ENCODE measurements at regions not wholly inside any gene's neighbourhood (a gene's known extent, or its start where the extent isn't known, plus 50 kb on each side); places are given as distances from the start of the nearest gene placed in this dataset.

DNA sequence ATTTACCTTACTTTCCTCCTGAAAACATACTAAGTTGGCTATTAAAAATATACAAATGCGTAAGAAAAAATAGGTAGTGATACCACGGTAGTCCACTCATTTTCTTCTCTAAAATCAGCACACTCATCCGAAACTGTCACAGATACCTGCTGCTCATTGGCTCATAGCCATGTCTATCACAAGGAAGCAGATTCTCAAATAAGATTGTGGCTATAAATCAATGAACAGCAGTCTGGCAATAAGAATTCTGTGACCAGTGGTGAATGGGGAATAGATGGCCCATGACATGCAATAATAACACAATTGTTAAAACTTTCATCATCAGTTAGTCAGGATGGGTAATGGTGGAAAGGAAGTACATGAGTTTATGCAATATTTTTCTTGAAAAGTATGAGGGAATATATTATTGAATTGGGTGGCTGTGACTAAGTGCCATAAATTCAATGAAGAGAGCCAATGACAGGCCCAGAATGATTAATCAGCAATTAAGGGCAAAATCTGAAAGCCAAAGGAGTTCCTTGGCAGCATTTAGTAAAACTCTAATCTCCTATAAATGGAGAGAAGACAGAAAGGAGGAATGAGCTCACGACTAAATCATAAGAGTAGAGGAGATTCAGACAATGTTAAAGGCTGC lies 202.3 kb upstream of the NEIL3 start:
- no peak for TF ChIP-seq CTCF (IDR thresholded peaks at IDR 0.05; ENCODE audit: low read depth, low read length, missing control alignments)
- DNase-seq (ENCODE audit: low read depth), result no peak
- H3K4me3 ChIP-seq (ENCODE audit: low read depth, low read length), result no peak overlapping the region

GRCh38 chr4:177108708-177109107 lies 201.0 kb upstream of the NEIL3 start:
- DNase-seq (ENCODE audit: low read depth), result no peak
- no peak overlapping the region for H3K4me3 ChIP-seq (ENCODE audit: low read depth, low read length)
- TF ChIP-seq CTCF (IDR thresholded peaks at IDR 0.05; ENCODE audit: low read depth, low read length, missing control alignments), result no peak

GRCh38 chr4:177109769-177110168 lies 199.9 kb upstream of the NEIL3 start:
- TF ChIP-seq CTCF (IDR thresholded peaks at IDR 0.05; ENCODE audit: low read depth, low read length, missing control alignments), result no peak
- no peak overlapping the region for H3K4me3 ChIP-seq (ENCODE audit: low read depth, low read length)
- DNase-seq (ENCODE audit: low read depth), result no peak

DNA sequence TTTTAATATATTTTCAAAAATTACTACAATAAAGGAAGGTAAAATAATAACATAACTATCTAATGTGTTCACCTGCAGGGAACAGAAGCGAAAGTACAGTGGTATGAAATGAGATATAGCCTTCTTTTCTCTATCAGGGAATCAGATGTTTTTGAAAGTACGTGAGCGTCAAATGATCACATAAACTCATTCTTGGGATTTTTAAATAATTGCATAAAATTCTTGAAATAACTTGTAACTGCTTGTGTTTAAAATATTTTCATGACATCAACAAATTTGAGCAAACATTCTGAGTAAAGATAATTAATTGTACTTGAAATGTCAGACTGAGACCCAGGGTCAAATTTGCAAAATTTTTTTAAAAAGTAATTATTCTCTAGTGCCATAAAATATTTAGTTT lies 193.5 kb upstream of the NEIL3 start:
- TF ChIP-seq CTCF (IDR thresholded peaks at IDR 0.05; ENCODE audit: low read depth, low read length, missing control alignments), result no peak
- H3K4me3 ChIP-seq (ENCODE audit: low read depth, low read length), result no peak overlapping the region
- no peak for DNase-seq (ENCODE audit: low read depth)

- no peak for TF ChIP-seq CTCF (IDR thresholded peaks at IDR 0.05; ENCODE audit: low read depth, low read length, missing control alignments)
- no peak for DNase-seq (ENCODE audit: low read depth)
- no peak overlapping the region for H3K4me3 ChIP-seq (ENCODE audit: low read depth, low read length)
Measured at GRCh38 chr4:177117256-177117655, 192.4 kb upstream of the NEIL3 start.

GRCh38 chr4:177118596-177118995 lies 191.1 kb upstream of the NEIL3 start:
- TF ChIP-seq CTCF (IDR thresholded peaks at IDR 0.05; ENCODE audit: low read depth, low read length, missing control alignments), result no peak
- DNase-seq (ENCODE audit: low read depth), result no peak
- H3K4me3 ChIP-seq (ENCODE audit: low read depth, low read length), result no peak overlapping the region

DNA sequence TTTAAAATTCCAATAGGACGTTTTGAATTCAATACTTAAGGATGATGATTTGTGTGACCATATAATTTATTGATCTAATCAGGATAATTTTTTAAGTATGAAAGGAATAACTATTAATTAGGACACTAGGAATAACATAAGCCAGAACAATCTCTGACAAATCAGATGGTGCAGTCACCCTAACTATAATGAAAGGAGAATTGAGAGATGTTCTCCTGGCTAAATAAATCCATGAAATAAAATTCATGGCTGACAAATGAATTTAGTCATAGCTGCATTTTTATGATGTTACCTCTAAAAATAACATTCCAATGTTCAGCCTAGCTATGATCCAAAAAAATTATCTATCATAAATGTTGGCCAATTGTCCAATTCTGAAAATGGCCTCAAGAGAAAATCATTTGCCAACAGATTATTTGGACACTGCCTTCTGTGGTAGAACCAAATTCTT lies 190.6 kb upstream of the NEIL3 start:
- DNase-seq (ENCODE audit: low read depth), result no peak
- no peak for TF ChIP-seq CTCF (IDR thresholded peaks at IDR 0.05; ENCODE audit: low read depth, low read length, missing control alignments)
- H3K4me3 ChIP-seq (ENCODE audit: low read depth, low read length), result no peak overlapping the region
